DND-41 (cell line): ENCODE measurements at regions not wholly inside any gene's neighbourhood (a gene's known extent, or its start where the extent isn't known, plus 50 kb on each side); places are given as distances from the start of the nearest gene placed in this dataset.

Experiments
- ATAC-seq: fragments of 200-7000 bp; cut with Tn5 transposase; 3 replicates; pipeline ENCODE4 v1.9.1; 2021; ENCODE audit warnings: low read depth; ENCODE audit not compliant: insufficient read depth
- DNase-seq: peaks from one replicate; pipeline ENCODE4 v3.0.0-alpha.2; 2020
- H2AFZ ChIP-seq: 2 replicates; pipeline ENCODE4 v1.6.0; 2012; ENCODE audit warnings: low read depth, low read length
- H3K27ac ChIP-seq: 2 replicates; pipeline ENCODE4 v1.5.1; 2012; ENCODE audit warnings: low read length, inconsistent platforms
- H3K27me3 ChIP-seq: fragments of 200-600 bp; sonication (generic); 2 replicates; pipeline ENCODE4 v1.6.0; 2012; ENCODE audit warnings: low read length, mild to moderate bottlenecking, inconsistent platforms; ENCODE audit not compliant: insufficient read depth, poor library complexity
- H3K36me3 ChIP-seq: 2 replicates; pipeline ENCODE4 v1.5.1; 2012; ENCODE audit warnings: low read length, inconsistent platforms; ENCODE audit not compliant: insufficient read depth
- H3K4me1 ChIP-seq: 2 replicates; pipeline ENCODE4 v1.5.1; 2012; ENCODE audit warnings: mild to moderate bottlenecking, low read length; ENCODE audit not compliant: insufficient read depth
- H3K4me2 ChIP-seq: 2 replicates; pipeline ENCODE4 v1.6.0; 2012; ENCODE audit warnings: mild to moderate bottlenecking, moderate library complexity, low read length, inconsistent platforms; ENCODE audit not compliant: insufficient read depth
- H3K4me3 ChIP-seq, 2 experiments: fragments of 200-600 bp in 1 of 2; shearing (Covaris generic) in 1 of 2; 2 replicates each; pipeline ENCODE4 v1.5.1; 2012 to 2016; ENCODE audit warnings: inconsistent platforms in 2 of 2, low read length in 2 of 2, mild to moderate bottlenecking in 2 of 2, low read depth in 1 of 2, moderate library complexity in 1 of 2
- H3K79me2 ChIP-seq: 2 replicates; pipeline ENCODE4 v1.6.0; 2012; ENCODE audit warnings: low read length, inconsistent platforms; ENCODE audit not compliant: insufficient read depth
- H3K9ac ChIP-seq: 2 replicates; pipeline ENCODE4 v1.6.0; 2012; ENCODE audit warnings: low read depth, mild to moderate bottlenecking, inconsistent platforms, low read length, moderate library complexity
- H3K9me3 ChIP-seq: 2 replicates; pipeline ENCODE4 v1.5.1; 2012; ENCODE audit warnings: low read length, moderate library complexity, mild to moderate bottlenecking, inconsistent platforms; ENCODE audit not compliant: insufficient read depth, severe bottlenecking
- H4K20me1 ChIP-seq: 2 replicates; pipeline ENCODE4 v1.6.0; 2012; ENCODE audit warnings: low read length; ENCODE audit not compliant: insufficient read depth
- EZH2 ChIP-seq: IDR thresholded peaks from 3 replicates; pipeline ENCODE4 v1.6.1; 2012; ENCODE audit warnings: borderline replicate concordance, low read depth, mild to moderate bottlenecking, moderate library complexity, low read length, inconsistent platforms; ENCODE audit not compliant: severe bottlenecking
- TF ChIP-seq, protein P1 (sequence below): IDR thresholded peaks from 2 replicates; pipeline ENCODE4 v1.5.1; 2012; ENCODE audit warnings: borderline replicate concordance, low read length, moderate library complexity, mild to moderate bottlenecking; ENCODE audit not compliant: poor library complexity, severe bottlenecking; ENCODE audit errors: extremely low read depth

- DNase-seq (no peak), ATAC-seq (no peak)
- H3K36me3 ChIP-seq, result no peaks in the 10 kb centered on the region
- no peaks in the 10 kb centered on the region for H3K79me2 ChIP-seq
- H4K20me1 ChIP-seq, result no peaks in the 10 kb centered on the region
- no peak overlapping the region for H2AFZ ChIP-seq
- H3K9ac ChIP-seq, result no peak overlapping the region
- no peak overlapping the region for H3K27ac ChIP-seq
- H3K9me3 ChIP-seq, result no peaks in the 10 kb centered on the region
- H3K4me2 ChIP-seq, result no peak overlapping the region
- TF ChIP-seq, protein P1, sequence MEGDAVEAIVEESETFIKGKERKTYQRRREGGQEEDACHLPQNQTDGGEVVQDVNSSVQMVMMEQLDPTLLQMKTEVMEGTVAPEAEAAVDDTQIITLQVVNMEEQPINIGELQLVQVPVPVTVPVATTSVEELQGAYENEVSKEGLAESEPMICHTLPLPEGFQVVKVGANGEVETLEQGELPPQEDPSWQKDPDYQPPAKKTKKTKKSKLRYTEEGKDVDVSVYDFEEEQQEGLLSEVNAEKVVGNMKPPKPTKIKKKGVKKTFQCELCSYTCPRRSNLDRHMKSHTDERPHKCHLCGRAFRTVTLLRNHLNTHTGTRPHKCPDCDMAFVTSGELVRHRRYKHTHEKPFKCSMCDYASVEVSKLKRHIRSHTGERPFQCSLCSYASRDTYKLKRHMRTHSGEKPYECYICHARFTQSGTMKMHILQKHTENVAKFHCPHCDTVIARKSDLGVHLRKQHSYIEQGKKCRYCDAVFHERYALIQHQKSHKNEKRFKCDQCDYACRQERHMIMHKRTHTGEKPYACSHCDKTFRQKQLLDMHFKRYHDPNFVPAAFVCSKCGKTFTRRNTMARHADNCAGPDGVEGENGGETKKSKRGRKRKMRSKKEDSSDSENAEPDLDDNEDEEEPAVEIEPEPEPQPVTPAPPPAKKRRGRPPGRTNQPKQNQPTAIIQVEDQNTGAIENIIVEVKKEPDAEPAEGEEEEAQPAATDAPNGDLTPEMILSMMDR, result no peak
- TF ChIP-seq EZH2, result no peak
- no peak overlapping the region for H3K4me3 ChIP-seq
- H3K4me1 ChIP-seq, result no peaks in the 10 kb centered on the region
- H3K27me3 ChIP-seq, result no peaks in the 10 kb centered on the region
Observed at GRCh38 chr21:16116069-16116468, 386.3 kb downstream of the USP25 start.

- Histone ChIP-seq H3K27ac (no peak overlapping the region), H3K4me2 (no peak overlapping the region), H3K9ac (no peak overlapping the region), H3K27me3 (no peaks in the 10 kb centered on the region), H4K20me1 (no peaks in the 10 kb centered on the region), H3K4me3 (no peak overlapping the region), H3K79me2 (no peaks in the 10 kb centered on the region), H3K36me3 (no peaks in the 10 kb centered on the region), H3K4me1 (no peaks in the 10 kb centered on the region), H3K9me3 (no peaks in the 10 kb centered on the region), H2AFZ (no peak overlapping the region)
- no peak for ATAC-seq
- DNase-seq, result no peak
- TF ChIP-seq EZH2, result no peak
- TF ChIP-seq, protein P1, result no peak
Observed at GRCh38 chr21:16116798-16117197, 387.0 kb downstream of the USP25 start.

DNA sequence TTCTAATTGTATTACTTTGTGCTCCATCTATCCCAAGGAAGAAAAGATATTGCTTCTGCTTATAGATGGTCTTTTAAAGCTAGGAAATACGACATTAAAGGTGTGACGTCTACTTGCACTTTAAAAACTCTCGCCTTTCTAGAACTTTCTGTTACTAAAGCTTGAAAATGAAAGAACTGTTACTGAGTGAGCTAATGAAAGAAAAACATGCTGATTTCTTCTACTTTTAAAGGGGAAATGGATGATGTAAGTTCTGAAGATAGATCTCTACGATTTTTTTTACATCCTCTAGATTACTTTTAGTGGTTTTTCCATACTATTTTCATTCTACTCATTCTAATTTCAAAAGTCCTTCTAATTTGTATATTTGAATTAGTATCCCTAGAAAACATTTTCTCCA, 387.5 kb downstream of the USP25 start:
- Histone ChIP-seq H3K36me3 (no peaks in the 10 kb centered on the region), H3K27ac (no peak overlapping the region), H3K9me3 (no peaks in the 10 kb centered on the region), H3K4me2 (no peak overlapping the region), H3K9ac (no peak overlapping the region), H3K27me3 (no peaks in the 10 kb centered on the region), H4K20me1 (no peaks in the 10 kb centered on the region), H3K4me3 (no peak overlapping the region), H3K79me2 (no peaks in the 10 kb centered on the region), H3K4me1 (no peaks in the 10 kb centered on the region), H2AFZ (no peak overlapping the region)
- ATAC-seq, result no peak
- DNase-seq, result no peak
- no peak for TF ChIP-seq EZH2

GRCh38 chr21:16117851-16118590, 388.2 kb downstream of the USP25 start:
- Histone ChIP-seq H3K4me2 (no peak overlapping the region), H3K36me3 (no peaks in the 10 kb centered on the region), H3K4me1 (no peaks in the 10 kb centered on the region), H3K27me3 (no peaks in the 10 kb centered on the region), H2AFZ (no peak overlapping the region), H4K20me1 (no peaks in the 10 kb centered on the region), H3K27ac (no peak overlapping the region), H3K4me3 (no peak overlapping the region), H3K9ac (no peak overlapping the region), H3K9me3 (no peaks in the 10 kb centered on the region), H3K79me2 (no peaks in the 10 kb centered on the region)
- no peak for TF ChIP-seq EZH2
- TF ChIP-seq, protein P1, result no peak
- DNase-seq (no peak), ATAC-seq (no peak)
